Left ventricle myocardium superior (tissue), 1 donor: ENCODE measurements at regions not wholly inside any gene's neighbourhood (a gene's known extent, or its start where the extent isn't known, plus 50 kb on each side); places are given as distances from the start of the nearest gene placed in this dataset.

Source experiments
- ATAC-seq: fragments of 200-7000 bp; cut with Tn5 transposase; one replicate; pipeline ENCODE4 v1.9.1; 2020; ENCODE audit warnings: mild to moderate bottlenecking, moderate library complexity
- DNase-seq: peaks from one replicate; pipeline ENCODE4 v3.0.0-alpha.2; 2020
- intact Hi-C: fragments of 100-400 bp; cut with micrococcal nuclease; formaldehyde crosslinking; loops from one replicate; pipeline ENCODE4 v1.11.0; 2022
- donor health status: DM: no; HTN: yes; CAD: no; lungs with severe emphysema.

DNA sequence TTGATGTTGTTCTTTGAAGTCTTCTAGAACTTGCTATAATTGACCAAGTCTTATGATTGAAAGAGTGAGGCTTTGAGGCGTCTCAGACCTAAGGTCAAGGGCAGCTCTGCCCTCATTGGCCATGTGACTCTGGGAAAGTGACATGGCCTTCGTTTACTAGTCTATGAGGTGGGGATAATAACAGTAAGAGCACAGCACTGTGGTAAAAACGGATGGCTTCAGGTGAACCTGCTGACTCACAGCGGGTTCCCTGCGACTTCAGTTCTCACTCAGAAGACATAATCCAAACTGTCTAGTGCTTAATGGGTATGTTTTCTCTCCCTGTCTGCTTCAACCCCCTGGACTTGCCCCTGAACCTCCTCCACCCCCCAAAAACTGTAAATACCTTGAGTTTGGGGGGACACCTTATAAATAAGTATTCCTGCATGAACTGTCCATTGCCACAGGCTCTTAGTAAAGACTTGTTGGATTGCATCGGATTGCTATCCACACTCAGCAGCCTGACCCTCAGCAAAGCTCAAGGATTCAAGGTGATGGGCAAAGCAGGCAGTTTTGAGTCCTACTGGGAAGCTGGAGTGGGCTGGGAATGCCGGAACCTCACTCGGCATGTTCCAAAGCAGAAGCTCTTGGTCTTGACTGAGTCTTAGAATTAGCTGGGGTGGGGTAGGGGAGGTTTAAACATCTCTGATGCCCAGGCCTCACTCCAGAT lies 304.6 kb downstream of the KLF6 start:
- intact Hi-C loops, result no loop called here
- ATAC-seq, result no peak

GRCh38 chr10:3478632-3479240 lies 306.2 kb upstream of the PITRM1 start:
- no peak for ATAC-seq
- intact Hi-C loops, result no loop called here
- DNase-seq, result no peak

More for the DNA sequence above, 304.6 kb downstream of the KLF6 start:
- DNase-seq, result no peak

DNA sequence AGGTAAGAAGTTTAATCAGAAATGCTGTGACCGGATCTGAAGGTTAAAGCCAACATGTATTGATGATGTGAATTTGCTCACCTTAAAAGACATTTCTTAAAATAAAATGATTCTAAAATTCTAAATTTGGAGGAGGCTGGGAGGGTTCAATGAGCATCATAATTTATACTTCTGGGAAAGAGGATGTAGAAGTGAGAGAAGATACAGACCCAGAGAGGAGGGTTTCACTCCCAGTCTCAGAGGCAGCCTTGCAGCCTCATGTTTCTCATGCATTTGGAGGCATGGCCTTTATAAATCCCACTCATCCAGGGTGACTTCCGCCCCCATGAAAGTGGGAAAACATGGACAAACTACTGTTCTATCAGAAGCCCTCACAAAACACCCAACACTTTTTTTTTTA lies 305.6 kb upstream of the PITRM1 start:
- no peak for DNase-seq
- intact Hi-C loops, result no loop called here
- ATAC-seq, result no peak

DNA sequence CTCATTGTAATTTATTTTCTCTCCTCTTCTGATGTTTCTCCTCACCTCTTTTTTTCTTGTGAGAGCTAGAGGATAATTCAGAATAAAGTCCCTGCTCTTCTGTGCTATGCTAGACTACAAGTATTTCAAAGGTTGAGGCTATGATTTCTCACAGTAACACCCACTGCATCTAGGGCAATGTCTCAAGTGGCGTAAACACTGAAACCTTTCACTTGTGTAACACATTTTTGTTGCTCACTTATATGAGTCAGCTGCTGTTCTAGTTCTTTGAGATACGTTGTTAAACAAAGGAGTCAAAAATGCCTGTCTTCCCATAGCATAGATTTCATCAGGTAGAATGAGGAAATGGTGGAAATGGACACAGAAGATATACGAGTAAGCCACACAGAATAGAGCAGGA lies 305.1 kb upstream of the PITRM1 start:
- ATAC-seq, result no peak
- intact Hi-C loops, result no loop called here
- DNase-seq, result no peak

GRCh38 chr10:3476640-3477448 lies 304.3 kb upstream of the PITRM1 start:
- intact Hi-C loops, result no loop called here
- ATAC-seq (no peak), DNase-seq (no peak)

- intact Hi-C loops, result no loop called here
- ATAC-seq (no peak), DNase-seq (no peak)
These were observed 303.6 kb upstream of the PITRM1 start for GRCh38 chr10:3476186-3476585.

- DNase-seq, result no peak
- ATAC-seq, result no peak
- intact Hi-C loops, result no loop called here
These were observed 302.8 kb upstream of the PITRM1 start for GRCh38 chr10:3475367-3475766.

DNA sequence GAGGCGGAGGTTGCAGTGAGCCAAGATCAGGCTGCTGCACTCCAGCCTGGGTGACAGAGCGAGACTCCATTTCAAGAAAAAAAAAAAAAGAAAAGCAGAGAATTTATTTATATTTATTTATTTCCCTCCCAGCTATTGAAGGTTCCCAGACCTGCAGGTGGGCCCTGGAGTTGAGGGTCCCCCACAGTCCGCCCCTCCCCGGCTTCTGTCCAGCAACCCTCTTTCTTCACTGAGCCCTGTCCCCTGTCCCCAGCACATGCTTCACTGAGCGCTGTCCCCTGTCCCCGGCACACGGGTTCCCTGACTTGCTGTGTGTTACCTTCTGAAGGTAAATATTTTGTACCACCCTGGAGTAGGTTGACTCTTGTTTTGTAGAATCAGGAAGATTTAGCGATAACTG lies 301.7 kb upstream of the PITRM1 start:
- no peak for ATAC-seq
- DNase-seq, result no peak
- intact Hi-C loops, result no loop called here

DNA sequence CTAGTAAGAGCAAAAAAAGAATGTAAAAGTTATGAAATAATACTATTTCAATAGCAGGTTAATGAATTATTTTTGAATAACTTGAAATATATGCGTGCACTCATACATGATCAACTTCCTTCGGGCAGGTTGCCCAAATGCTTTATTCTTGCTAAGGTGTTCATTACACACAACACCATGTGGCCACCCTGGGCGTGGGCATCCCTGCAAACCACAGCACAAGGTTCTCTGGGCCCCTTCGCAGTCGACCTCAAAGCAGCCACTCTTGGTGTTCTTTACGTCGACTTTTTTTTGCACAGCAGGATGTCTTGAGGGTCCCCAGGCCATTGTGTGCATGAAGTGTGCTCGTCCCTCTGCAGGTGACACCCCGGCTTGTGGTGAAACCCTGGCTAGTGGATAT lies 300.7 kb upstream of the PITRM1 start:
- ATAC-seq (no peak), DNase-seq (no peak)
- intact Hi-C loops, result no loop called here

DNA sequence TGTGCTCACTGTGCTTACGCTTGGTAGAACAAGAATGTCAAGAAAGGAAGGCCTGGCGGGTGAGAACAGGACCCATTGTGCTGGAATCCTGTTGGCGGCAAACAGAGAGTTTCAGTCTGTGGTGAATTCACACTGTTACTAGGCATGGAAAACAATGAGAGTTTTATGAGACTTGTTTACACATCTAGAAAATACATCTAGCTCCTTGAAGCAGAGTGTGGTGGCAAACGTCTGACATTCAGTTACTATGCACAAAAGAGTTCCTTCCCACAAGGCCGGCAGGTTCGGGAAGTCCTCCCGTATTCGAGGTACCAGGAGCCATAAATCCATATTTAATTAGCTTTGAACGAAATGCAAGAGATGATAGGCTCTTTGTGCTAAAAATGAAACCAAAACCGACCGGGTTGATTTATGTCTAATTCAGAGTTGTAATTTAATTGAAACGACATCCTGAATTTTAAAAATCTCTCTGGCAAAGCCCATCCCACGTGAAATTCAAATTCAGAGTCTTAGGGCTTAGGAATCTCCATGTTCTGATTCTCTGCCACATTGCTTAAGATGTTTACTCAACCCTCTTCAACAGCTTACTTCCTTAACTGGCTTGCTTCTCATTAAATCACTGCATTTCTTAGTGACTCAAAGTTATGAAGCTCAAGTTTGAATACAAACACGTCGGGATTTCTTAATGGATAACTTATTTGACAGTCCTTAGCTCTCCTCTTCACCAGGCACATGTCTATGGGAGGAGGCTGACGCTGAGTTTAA lies 299.9 kb upstream of the PITRM1 start:
- DNase-seq (no peak), ATAC-seq (peak; percentile 29)
- intact Hi-C loops, result no loop called here

- no peak for ATAC-seq
- no peak for DNase-seq
- intact Hi-C loops, result no loop called here
These were observed 299.3 kb upstream of the PITRM1 start for GRCh38 chr10:3471927-3472286.

DNA sequence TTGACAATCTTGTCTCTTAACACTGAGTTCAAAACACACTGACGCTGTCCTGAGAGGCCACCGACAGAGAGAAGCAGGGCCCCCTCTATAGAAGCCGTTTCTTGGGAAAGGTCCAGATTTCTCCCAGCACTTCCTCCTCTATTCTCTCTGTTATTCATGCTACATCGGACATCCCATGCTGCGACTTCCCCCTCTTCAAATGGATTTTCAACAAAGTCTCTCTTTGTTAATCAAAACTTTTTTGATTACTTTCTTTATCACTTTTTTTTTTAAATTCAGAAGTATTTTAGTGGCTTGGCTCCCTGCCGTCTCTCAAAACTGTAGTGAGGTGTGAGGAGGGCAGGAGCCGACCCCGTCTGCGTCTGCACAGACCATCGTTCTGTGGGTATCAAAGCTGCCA lies 298.9 kb upstream of the PITRM1 start:
- intact Hi-C loops, result no loop called here
- DNase-seq (no peak), ATAC-seq (no peak)

DNA sequence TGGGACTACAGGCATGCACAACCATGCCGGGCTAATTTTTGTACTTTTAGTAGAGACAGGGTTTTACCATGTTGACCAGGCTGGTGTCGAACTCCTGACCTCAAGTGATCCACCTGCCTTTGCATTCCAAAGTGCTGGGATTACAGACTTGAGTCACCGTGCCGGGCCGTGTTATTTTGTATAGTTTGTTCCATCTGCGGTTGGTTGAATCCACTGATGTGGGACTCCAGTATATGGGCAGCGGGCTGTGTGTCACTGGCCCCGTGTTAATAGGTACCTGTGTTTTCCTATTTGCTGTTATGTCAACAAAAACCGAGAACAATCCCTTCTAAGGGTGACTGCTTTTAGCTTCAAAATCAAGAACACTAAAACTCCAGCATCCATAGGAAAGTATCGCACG lies 297.6 kb upstream of the PITRM1 start:
- DNase-seq, result no peak
- intact Hi-C loops, result no loop called here
- no peak for ATAC-seq

DNA sequence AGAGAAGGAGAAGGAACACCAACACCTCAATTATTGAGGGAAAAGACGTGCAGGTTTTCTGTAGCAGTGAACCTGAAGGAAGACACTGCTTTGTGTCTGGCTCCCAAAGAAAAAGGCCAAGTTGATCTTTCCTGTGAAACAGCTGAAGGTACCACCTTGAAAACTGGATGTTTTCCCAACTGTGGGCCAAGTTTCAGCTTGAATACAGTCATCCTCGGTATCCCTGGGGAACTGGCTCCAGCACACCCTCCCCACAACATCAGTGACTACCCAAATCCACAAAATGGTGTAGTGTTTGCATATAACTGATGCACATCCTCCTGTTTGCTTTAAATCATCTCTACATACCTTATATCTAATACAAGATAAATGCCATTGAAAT lies 297.0 kb upstream of the PITRM1 start:
- no peak for ATAC-seq
- intact Hi-C loops, result no loop called here
- no peak for DNase-seq

DNA sequence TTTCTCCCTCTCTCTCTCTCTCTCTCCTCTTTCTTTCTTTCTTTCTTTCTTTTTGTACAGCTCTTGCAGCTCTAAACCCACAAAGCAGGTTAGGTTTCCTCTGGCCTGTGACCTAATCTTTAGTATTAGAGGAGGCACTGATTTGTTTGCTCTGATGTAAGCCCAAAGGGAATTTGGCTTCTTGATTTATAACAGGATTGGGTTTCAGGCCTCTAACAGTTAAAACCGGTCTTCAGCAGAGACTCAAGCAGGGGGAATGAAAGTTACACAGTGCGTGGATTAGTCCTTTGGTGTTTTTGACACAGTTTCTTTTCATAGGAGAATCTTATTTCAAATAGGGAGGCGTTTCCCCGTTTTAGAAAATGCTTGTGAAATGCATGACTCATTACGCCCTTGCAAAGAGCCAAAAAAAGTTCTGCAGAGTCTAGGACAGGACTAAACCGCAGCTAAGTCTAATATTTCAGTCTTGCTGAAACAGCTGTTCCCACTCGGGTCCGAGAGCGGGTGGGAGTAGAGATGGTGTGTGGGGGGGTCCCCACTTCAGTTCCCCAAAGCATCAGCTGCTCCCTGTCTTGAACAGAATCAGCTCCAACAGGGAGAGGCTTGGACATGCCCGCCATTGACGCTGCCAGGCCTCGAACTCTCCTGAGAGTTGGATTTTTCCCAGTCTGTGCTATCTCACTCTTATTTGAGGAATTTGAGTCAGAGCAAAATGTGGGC lies 296.5 kb upstream of the PITRM1 start:
- ATAC-seq (peak; percentile 68), DNase-seq (peak; percentile 58)
- intact Hi-C loops, result no loop called here

GRCh38 chr10:3467052-3467951 lies 294.7 kb upstream of the PITRM1 start:
- DNase-seq (peak; percentile 84), ATAC-seq (peak; percentile 73)
- intact Hi-C loops, result no loop called here

DNA sequence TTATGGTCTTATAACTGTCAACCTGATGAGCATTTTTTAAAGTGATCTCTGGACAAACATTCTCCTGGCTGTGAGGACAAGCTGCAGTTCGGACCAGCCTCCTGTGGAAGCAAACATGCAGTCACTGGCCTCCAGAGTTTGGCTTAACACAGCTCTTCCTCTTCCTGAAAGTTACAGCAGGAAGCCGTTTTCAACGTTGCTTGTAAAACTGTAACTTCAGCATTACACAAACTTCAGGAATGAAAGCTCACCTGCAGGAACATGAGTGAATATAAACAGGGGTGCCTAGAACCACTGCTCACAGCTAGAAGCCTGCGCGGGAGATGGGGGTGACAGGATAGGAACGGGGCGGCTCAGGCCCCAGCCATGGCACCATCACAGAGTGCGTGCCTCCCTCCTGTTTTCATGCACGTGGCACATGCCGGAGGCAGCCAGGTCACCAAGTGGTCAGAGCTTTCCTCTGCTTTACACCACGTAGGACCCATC lies 292.9 kb upstream of the PITRM1 start:
- no peak for ATAC-seq
- intact Hi-C loops, result no loop called here

DNA sequence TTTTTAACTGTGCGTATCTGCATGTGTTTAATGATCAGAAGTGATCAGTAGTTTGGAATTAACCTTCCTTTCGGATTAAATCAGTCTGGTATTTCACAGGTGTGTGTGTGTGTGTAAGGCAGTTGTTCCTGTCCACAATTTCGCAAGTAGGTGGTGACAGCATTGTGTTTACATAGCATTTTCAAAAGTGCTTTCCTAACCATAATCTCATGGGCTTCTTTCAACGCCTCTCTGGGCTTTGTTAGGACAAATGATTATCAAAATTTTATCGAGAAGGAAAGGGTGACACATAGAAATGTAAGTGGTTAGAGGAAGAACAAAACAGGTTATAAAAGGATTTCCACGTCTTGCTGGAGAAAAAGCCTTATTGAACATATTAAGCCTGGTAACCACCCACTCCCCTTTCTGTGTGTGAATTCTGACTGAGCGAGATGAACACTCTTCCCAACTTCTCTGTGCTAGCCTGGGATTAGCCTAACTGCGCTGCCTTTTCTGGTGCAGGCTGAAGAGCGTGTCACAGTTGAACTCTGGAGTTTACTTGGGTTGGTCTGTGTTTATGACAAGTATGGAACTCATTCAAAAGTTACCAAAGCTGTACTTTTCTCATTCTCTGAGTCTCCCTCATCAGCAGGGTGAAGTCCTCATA lies 292.3 kb upstream of the PITRM1 start:
- intact Hi-C loops, result no loop called here
- ATAC-seq (no peak), DNase-seq (no peak)

More for the DNA sequence above, 292.9 kb upstream of the PITRM1 start:
- no peak for DNase-seq
